Natural killer cell (primary cell): ENCODE measurements at regions not wholly inside any gene's neighbourhood (a gene's known extent, or its start where the extent isn't known, plus 50 kb on each side); places are given as distances from the start of the nearest gene placed in this dataset.

Experiments
- ATAC-seq, 3 donors: fragments of 150-1000 bp in 2 of 3; fragments of 200-7000 bp in 1 of 3; cut with Tn5 transposase; 1 replicate in 1 of 3; 2 replicates in 2 of 3; pipeline ENCODE4 v1.10.0; 2021; ENCODE audit warnings: mild to moderate bottlenecking in 2 of 3, moderate library complexity in 2 of 3
- DNase-seq, 2 donors: peaks; one replicate each; pipeline versions ENCODE4 v3.0.0 to v3.0.0-alpha.2; 2013 to 2021; ENCODE audit warnings: mixed read lengths in 1 of 2
- H3K27ac ChIP-seq: one replicate; pipeline ENCODE4 v1.5.1; 2013; ENCODE audit warnings: mild to moderate bottlenecking, low read length
- H3K27me3 ChIP-seq: one replicate; pipeline ENCODE4 v1.6.1; 2013; ENCODE audit warnings: low read length; ENCODE audit not compliant: control insufficient read depth, insufficient read depth
- H3K36me3 ChIP-seq: one replicate; pipeline ENCODE4 v1.6.1; 2013; ENCODE audit warnings: low read length; ENCODE audit not compliant: control insufficient read depth, insufficient read depth
- H3K4me1 ChIP-seq: one replicate; pipeline ENCODE4 v1.6.1; 2013; ENCODE audit warnings: low read length; ENCODE audit not compliant: control insufficient read depth, insufficient read depth
- H3K4me3 ChIP-seq: one replicate; pipeline ENCODE4 v1.5.1; 2013; ENCODE audit warnings: low read length
- H3K9me3 ChIP-seq: one replicate; pipeline ENCODE4 v1.6.1; 2013; ENCODE audit warnings: low read length; ENCODE audit not compliant: control insufficient read depth, insufficient read depth
- H3K27ac Mint-ChIP-seq, 2 donors: one replicate each; pipeline ENCODE4 v1.8.0; 2022; ENCODE audit warnings: mild to moderate bottlenecking in 2 of 2, mixed read lengths in 2 of 2, moderate library complexity in 1 of 2
- H3K27me3 Mint-ChIP-seq, 2 donors: one replicate each; pipeline ENCODE4 v1.8.0; 2022; ENCODE audit warnings: low read depth in 2 of 2, mixed read lengths in 2 of 2
- H3K36me3 Mint-ChIP-seq: one replicate; pipeline ENCODE4 v1.8.0; 2022; ENCODE audit warnings: mixed read lengths
- H3K4me1 Mint-ChIP-seq, 2 donors: one replicate each; pipeline ENCODE4 v1.8.0; 2022; ENCODE audit warnings: mixed read lengths in 2 of 2
- H3K4me3 Mint-ChIP-seq: one replicate; pipeline ENCODE4 v1.8.0; 2022; ENCODE audit warnings: mild to moderate bottlenecking, moderate library complexity, mixed read lengths
- H3K9me3 Mint-ChIP-seq, 2 donors: one replicate each; pipeline ENCODE4 v1.8.0; 2022; ENCODE audit warnings: mixed read lengths in 2 of 2
- WGBS: methylation state at CpG from one replicate; pipeline ENCODE4 v1.1.7; 2013; ENCODE audit warnings: missing lambda C conversion rate; ENCODE audit not compliant: insufficient coverage; 5-methylcytosine and 5-hydroxymethylcytosine counted together
- intact Hi-C: fragments of 100-400 bp; cut with micrococcal nuclease; formaldehyde crosslinking; loops from one replicate; pipeline ENCODE4 v1.14.2; 2022
- TF ChIP-seq, protein P1 (sequence below): fragments of 200-600 bp; IDR thresholded peaks from one replicate; pipeline ENCODE4 v1.8.0; 2022; ENCODE audit warnings: antibody characterized with exemption

- H3K4me1 Mint-ChIP-seq, result no peaks in the 10 kb centered on the region
- no peak overlapping the region for H3K4me3 Mint-ChIP-seq
- H3K27ac Mint-ChIP-seq, result no peak overlapping the region
- intact Hi-C loops, result no loop called here
- TF ChIP-seq, protein P1, sequence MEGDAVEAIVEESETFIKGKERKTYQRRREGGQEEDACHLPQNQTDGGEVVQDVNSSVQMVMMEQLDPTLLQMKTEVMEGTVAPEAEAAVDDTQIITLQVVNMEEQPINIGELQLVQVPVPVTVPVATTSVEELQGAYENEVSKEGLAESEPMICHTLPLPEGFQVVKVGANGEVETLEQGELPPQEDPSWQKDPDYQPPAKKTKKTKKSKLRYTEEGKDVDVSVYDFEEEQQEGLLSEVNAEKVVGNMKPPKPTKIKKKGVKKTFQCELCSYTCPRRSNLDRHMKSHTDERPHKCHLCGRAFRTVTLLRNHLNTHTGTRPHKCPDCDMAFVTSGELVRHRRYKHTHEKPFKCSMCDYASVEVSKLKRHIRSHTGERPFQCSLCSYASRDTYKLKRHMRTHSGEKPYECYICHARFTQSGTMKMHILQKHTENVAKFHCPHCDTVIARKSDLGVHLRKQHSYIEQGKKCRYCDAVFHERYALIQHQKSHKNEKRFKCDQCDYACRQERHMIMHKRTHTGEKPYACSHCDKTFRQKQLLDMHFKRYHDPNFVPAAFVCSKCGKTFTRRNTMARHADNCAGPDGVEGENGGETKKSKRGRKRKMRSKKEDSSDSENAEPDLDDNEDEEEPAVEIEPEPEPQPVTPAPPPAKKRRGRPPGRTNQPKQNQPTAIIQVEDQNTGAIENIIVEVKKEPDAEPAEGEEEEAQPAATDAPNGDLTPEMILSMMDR, result no peak
- Histone ChIP-seq H3K27me3 (no peaks in the 10 kb centered on the region), H3K27ac (no peak overlapping the region), H3K9me3 (peaks cover 7% of the 10 kb centered on the region), H3K4me1 (no peaks in the 10 kb centered on the region), H3K36me3 (no peaks in the 10 kb centered on the region), H3K4me3 (no peak overlapping the region)
- ATAC-seq (no peak), DNase-seq (no peak)
- peaks cover 9% of the 10 kb centered on the region for H3K36me3 Mint-ChIP-seq
- no peaks in the 10 kb centered on the region for H3K27me3 Mint-ChIP-seq
- peaks cover 12 to 18% of the 10 kb centered on the region in 2 donors for H3K9me3 Mint-ChIP-seq
- 53% methylated on average over 2 of the region's 2 CpGs for WGBS
These were observed 399.0 kb upstream of the PCDH15 start for GRCh38 chr10:55200020-55200419.

DNA sequence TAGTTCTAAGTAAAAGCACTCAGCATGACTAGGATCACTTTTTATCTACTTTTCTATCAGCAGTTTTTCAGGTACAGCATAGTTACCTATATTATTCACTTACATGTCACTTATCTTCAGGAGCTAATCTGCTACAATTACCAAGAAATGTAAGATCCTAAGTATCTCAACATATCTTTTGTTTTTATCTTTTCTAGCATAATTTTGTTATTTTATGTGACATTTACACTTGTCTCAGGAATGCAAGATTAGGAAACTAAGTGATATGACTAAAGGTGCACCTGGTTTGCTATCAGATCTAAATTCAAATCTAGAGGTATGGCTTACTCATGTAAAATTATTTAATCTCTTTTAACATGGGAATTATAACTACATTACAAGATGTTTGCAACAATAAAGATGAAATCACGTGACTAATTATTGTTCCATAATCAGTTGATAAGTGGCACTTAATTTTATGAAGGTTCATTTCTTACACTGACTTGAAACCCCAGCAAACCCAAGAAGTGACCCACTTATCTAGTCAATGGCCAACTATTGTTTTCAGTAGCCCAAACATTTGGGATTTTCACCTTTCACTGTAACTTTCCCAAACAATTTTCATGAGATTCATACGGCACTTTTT lies 390.3 kb upstream of the PCDH15 start:
- Mint-ChIP-seq H3K27ac (no peak overlapping the region), H3K4me1 (no peaks in the 10 kb centered on the region), H3K9me3 (peaks cover 6 to 11% of the 10 kb centered on the region in 2 donors), H3K27me3 (no peaks in the 10 kb centered on the region), H3K4me3 (no peak overlapping the region), H3K36me3 (no peaks in the 10 kb centered on the region)
- intact Hi-C loops, result no loop called here
- Histone ChIP-seq H3K9me3 (no peaks in the 10 kb centered on the region), H3K36me3 (no peaks in the 10 kb centered on the region), H3K4me1 (no peaks in the 10 kb centered on the region), H3K4me3 (no peak overlapping the region), H3K27ac (no peak overlapping the region), H3K27me3 (no peaks in the 10 kb centered on the region)
- ATAC-seq (no peak), DNase-seq (no peak)
- 57% methylated on average over 2 of the region's 2 CpGs for WGBS
- TF ChIP-seq, protein P1, result no peak

DNA sequence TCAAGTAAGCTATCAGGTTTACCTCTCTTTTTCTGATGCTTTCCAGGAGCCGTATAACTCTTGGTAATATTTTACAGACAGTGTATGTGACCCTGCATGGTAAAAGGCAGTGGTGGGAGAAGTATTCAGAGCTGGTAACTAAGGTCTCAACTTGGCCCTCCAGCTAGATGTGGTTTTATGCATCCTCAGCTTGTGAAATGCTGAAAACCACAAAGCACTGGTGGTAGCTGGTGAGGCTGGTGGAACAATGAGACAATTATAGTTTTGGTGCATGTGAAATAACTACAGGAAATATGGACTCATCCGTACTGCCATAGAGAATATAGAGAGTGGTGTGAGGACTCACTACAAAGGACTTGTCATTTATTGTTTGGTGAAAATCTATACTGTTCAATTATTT lies 383.0 kb upstream of the PCDH15 start:
- ATAC-seq (no peak), DNase-seq (no peak)
- Histone ChIP-seq H3K4me1 (no peaks in the 10 kb centered on the region), H3K36me3 (no peaks in the 10 kb centered on the region), H3K27me3 (no peaks in the 10 kb centered on the region), H3K4me3 (no peak overlapping the region), H3K9me3 (no peaks in the 10 kb centered on the region), H3K27ac (no peak overlapping the region)
- H3K4me1 Mint-ChIP-seq, result no peaks in the 10 kb centered on the region
- no peak overlapping the region for H3K4me3 Mint-ChIP-seq
- no peak overlapping the region for H3K27ac Mint-ChIP-seq
- WGBS, result 72% methylated on average over 1 of the region's 2 CpGs
- peaks cover 4 to 8% of the 10 kb centered on the region in 2 donors for H3K9me3 Mint-ChIP-seq
- TF ChIP-seq, protein P1, result no peak
- intact Hi-C loops, result no loop called here
- H3K36me3 Mint-ChIP-seq, result no peaks in the 10 kb centered on the region
- H3K27me3 Mint-ChIP-seq, result no peaks in the 10 kb centered on the region

GRCh38 chr10:55180357-55180756 lies 379.3 kb upstream of the PCDH15 start:
- no CpG with 5 or more reads among the region's 1 CpG for WGBS
- no peaks in the 10 kb centered on the region for H3K36me3 ChIP-seq
- TF ChIP-seq, protein P1, result no peak
- H3K9me3 ChIP-seq, result peaks cover 4% of the 10 kb centered on the region
- Mint-ChIP-seq H3K4me3 (no peak overlapping the region), H3K27me3 (no peaks in the 10 kb centered on the region), H3K4me1 (no peaks in the 10 kb centered on the region), H3K9me3 (peaks cover 0 to 5% of the 10 kb centered on the region in 2 donors), H3K27ac (no peak overlapping the region), H3K36me3 (no peaks in the 10 kb centered on the region)
- ATAC-seq, result no peak
- intact Hi-C loops, result no loop called here
- H3K27me3 ChIP-seq, result no peaks in the 10 kb centered on the region
- no peak for DNase-seq
- no peak overlapping the region for H3K4me3 ChIP-seq
- no peaks in the 10 kb centered on the region for H3K4me1 ChIP-seq
- no peak overlapping the region for H3K27ac ChIP-seq
